ENCODE measurements at regions not wholly inside any gene's neighbourhood (a gene's known extent, or its start where the extent isn't known, plus 50 kb on each side); places are given as distances from the start of the nearest gene placed in this dataset.
"Not testable (repeated sequence)": the region's sequence is repeated elsewhere in the genome, so short reads cannot be mapped to it uniquely, and the experiment has no call there.

DNA sequence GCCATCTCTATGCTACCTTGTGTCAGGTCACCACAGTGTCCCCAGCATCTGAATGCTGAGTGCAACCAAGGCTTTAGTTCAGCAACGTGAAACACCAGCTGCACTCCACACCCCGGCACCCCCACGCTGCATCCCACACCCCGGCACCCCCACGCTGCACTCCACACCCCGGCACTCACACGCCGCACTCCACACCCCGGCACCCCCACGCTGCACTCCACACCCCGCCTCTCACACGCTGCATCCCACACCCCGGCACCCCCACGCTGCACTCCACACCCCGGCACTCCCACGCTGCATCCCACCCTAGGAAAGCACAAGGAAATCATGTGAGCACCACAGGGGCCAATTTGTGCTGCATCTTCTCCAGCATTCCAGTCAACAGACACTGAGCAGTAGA, 199.8 kb upstream of the FRG1 start:
- no peaks in the 10 kb centered on the region for H3K27me3 Mint-ChIP-seq (ENCODE audit: insufficient read depth)
- Histone ChIP-seq H3K4me1 (ENCODE audit: control insufficient read depth, insufficient read depth, low read length) (no peaks in the 10 kb centered on the region), H3K9me3 (ENCODE audit: control insufficient read depth, low read length) (no peaks in the 10 kb centered on the region), H3K36me3 (ENCODE audit: control insufficient read depth, insufficient read depth, low read length) (no peaks in the 10 kb centered on the region), H3K27me3 (ENCODE audit: control insufficient read depth, insufficient read depth, low read length, poor library complexity, severe bottlenecking) (no peaks in the 10 kb centered on the region), H3K27ac (ENCODE audit: low read depth, low read length) (no peak overlapping the region), H3K9ac (ENCODE audit: extremely low read depth, low read length, poor library complexity, severe bottlenecking) (no peak overlapping the region), H3K4me3 (ENCODE audit: low read length) (no peak overlapping the region)
- H3K27ac Mint-ChIP-seq = no peak overlapping the region
- H3K36me3 Mint-ChIP-seq (ENCODE audit: low read depth) = no peaks in the 10 kb centered on the region
- 70 to 90% methylated on average over 2 to 16 of the region's 16 CpGs for WGBS, 2 experiments (ENCODE audit: insufficient coverage in 1 of 2, insufficient read length in 1 of 2)
- H3K9me3 Mint-ChIP-seq = peaks cover 70% of the 10 kb centered on the region
- no peaks in the 10 kb centered on the region for H3K4me1 Mint-ChIP-seq
- DNase-seq = no peak
- no peak overlapping the region for H3K4me3 Mint-ChIP-seq
- TF ChIP-seq, protein P1, sequence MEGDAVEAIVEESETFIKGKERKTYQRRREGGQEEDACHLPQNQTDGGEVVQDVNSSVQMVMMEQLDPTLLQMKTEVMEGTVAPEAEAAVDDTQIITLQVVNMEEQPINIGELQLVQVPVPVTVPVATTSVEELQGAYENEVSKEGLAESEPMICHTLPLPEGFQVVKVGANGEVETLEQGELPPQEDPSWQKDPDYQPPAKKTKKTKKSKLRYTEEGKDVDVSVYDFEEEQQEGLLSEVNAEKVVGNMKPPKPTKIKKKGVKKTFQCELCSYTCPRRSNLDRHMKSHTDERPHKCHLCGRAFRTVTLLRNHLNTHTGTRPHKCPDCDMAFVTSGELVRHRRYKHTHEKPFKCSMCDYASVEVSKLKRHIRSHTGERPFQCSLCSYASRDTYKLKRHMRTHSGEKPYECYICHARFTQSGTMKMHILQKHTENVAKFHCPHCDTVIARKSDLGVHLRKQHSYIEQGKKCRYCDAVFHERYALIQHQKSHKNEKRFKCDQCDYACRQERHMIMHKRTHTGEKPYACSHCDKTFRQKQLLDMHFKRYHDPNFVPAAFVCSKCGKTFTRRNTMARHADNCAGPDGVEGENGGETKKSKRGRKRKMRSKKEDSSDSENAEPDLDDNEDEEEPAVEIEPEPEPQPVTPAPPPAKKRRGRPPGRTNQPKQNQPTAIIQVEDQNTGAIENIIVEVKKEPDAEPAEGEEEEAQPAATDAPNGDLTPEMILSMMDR (conservative IDR thresholded peaks at IDR 0.05) = no peak

DNA sequence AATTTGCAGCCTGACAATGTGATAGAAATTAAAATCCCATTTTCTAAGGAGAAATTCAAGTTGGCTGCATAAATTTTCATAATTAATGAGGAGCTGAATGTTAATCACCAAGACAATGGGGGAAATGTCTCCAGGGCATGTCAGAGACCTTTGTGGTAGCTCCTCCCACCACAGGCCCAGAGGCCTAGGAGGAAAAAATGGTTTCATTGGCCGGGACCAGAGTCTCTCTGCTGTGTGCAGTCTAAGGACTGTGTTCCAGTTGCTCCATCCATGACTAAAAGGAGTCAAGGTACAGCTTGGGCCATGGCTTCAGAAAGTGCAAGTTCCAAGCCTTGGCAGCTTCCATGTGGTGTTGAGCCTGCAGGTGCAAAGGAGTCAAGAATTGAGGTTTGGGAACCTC, 187.6 kb upstream of the FRG1 start:
- H3K36me3 ChIP-seq (ENCODE audit: control insufficient read depth, insufficient read depth, low read length); H3K9ac ChIP-seq (ENCODE audit: extremely low read depth, low read length, poor library complexity, severe bottlenecking); H3K4me3 Mint-ChIP-seq; H3K36me3 Mint-ChIP-seq (ENCODE audit: low read depth); H3K27me3 Mint-ChIP-seq (ENCODE audit: insufficient read depth); H3K4me3 ChIP-seq (ENCODE audit: low read length); H3K27ac ChIP-seq (ENCODE audit: low read depth, low read length); H3K27ac Mint-ChIP-seq; H3K4me1 Mint-ChIP-seq; H3K27me3 ChIP-seq (ENCODE audit: control insufficient read depth, insufficient read depth, low read length, poor library complexity, severe bottlenecking); DNase-seq; H3K4me1 ChIP-seq (ENCODE audit: control insufficient read depth, insufficient read depth, low read length): not testable (repeated sequence)
- H3K9me3 ChIP-seq (ENCODE audit: control insufficient read depth, low read length) = peaks cover 13% of the 10 kb centered on the region
- peaks cover 64% of the 10 kb centered on the region for H3K9me3 Mint-ChIP-seq
- 87% methylated on average over 1 of the region's 1 CpG; no CpG with 5 or more reads in 1 of the 2 experiments for WGBS, 2 experiments (ENCODE audit: insufficient coverage in 1 of 2, insufficient read length in 1 of 2)

DNA sequence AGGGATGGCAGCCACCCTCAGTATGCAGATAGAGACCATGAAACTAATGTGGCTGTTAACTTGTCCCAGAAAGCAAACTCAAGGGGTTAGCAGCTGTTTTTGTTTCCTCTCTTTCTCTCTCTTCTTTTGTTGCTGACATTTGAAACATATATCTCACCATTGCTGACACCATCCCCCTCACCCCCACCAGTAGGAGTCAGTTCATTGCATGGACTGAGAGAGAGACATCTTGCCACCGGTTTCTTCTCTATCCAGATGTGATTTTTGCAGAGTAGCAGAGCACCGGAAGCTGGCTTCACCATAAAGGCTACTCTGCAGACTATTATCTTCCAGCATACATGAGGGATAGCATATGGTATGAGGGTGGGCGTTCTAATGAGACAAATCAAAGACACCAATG, 177.1 kb upstream of the FRG1 start:
- H3K4me3 Mint-ChIP-seq = no peak overlapping the region
- WGBS, 2 experiments (ENCODE audit: insufficient coverage in 1 of 2, insufficient read length in 1 of 2) = 96 to 100% methylated on average over 1 to 3 of the region's 3 CpGs
- DNase-seq = no peak
- Histone ChIP-seq H3K9me3 (ENCODE audit: control insufficient read depth, low read length) (no peaks in the 10 kb centered on the region), H3K4me3 (ENCODE audit: low read length) (no peak overlapping the region), H3K9ac (ENCODE audit: extremely low read depth, low read length, poor library complexity, severe bottlenecking) (no peak overlapping the region), H3K36me3 (ENCODE audit: control insufficient read depth, insufficient read depth, low read length) (no peaks in the 10 kb centered on the region), H3K4me1 (ENCODE audit: control insufficient read depth, insufficient read depth, low read length) (no peaks in the 10 kb centered on the region), H3K27me3 (ENCODE audit: control insufficient read depth, insufficient read depth, low read length, poor library complexity, severe bottlenecking) (no peaks in the 10 kb centered on the region), H3K27ac (ENCODE audit: low read depth, low read length) (no peak overlapping the region)
- H3K27ac Mint-ChIP-seq = no peak overlapping the region
- TF ChIP-seq, protein P1 (conservative IDR thresholded peaks at IDR 0.05) = no peak
- no peaks in the 10 kb centered on the region for H3K36me3 Mint-ChIP-seq (ENCODE audit: low read depth)
- peaks cover 4% of the 10 kb centered on the region for H3K27me3 Mint-ChIP-seq (ENCODE audit: insufficient read depth)
- H3K9me3 Mint-ChIP-seq = peaks cover 77% of the 10 kb centered on the region
- H3K4me1 Mint-ChIP-seq = no peaks in the 10 kb centered on the region

DNA sequence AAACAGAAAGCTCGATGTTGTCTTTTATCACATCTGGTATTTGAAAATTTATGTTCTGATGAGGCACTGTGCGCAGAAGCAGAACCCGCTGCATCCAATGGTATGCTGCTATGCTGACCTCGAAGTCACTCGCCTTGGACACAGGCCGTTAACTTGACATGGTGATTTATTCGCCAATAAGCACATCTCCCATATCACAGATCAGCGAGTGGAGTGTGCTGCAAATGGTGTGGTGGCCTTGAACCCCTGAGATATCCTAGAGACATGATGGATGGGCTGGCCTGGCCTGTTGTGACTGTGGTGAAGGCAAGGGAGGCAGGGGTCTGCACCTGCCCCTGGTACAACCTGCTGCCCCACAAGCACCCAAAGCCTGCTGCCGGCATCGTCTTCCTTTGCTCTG, 175.4 kb upstream of the FRG1 start:
- peaks cover under 1% of the 10 kb centered on the region for H3K27me3 Mint-ChIP-seq (ENCODE audit: insufficient read depth)
- Histone ChIP-seq H3K4me1 (ENCODE audit: control insufficient read depth, insufficient read depth, low read length) (no peaks in the 10 kb centered on the region), H3K27ac (ENCODE audit: low read depth, low read length) (no peak overlapping the region), H3K4me3 (ENCODE audit: low read length) (no peak overlapping the region), H3K9me3 (ENCODE audit: control insufficient read depth, low read length) (no peaks in the 10 kb centered on the region), H3K27me3 (ENCODE audit: control insufficient read depth, insufficient read depth, low read length, poor library complexity, severe bottlenecking) (no peaks in the 10 kb centered on the region), H3K9ac (ENCODE audit: extremely low read depth, low read length, poor library complexity, severe bottlenecking) (no peak overlapping the region), H3K36me3 (ENCODE audit: control insufficient read depth, insufficient read depth, low read length) (no peaks in the 10 kb centered on the region)
- H3K9me3 Mint-ChIP-seq = peaks cover 70% of the 10 kb centered on the region
- no peak overlapping the region for H3K27ac Mint-ChIP-seq
- no peaks in the 10 kb centered on the region for H3K36me3 Mint-ChIP-seq (ENCODE audit: low read depth)
- 93 to 95% methylated on average over 7 to 10 of the region's 10 CpGs for WGBS, 2 experiments (ENCODE audit: insufficient coverage in 1 of 2, insufficient read length in 1 of 2)
- no peaks in the 10 kb centered on the region for H3K4me1 Mint-ChIP-seq
- H3K4me3 Mint-ChIP-seq = no peak overlapping the region
- no peak for DNase-seq
- TF ChIP-seq, protein P1 (conservative IDR thresholded peaks at IDR 0.05) = no peak

Data from endodermal cell (in vitro differentiated cells).